HUES6 (cell line): ENCODE measurements at regions not wholly inside any gene's neighbourhood (a gene's known extent, or its start where the extent isn't known, plus 50 kb on each side); places are given as distances from the start of the nearest gene placed in this dataset.

Experiments
- H3K27ac ChIP-seq: 2 replicates; pipeline ENCODE4 v1.7.0; 2013; ENCODE audit warnings: low read depth, mild to moderate bottlenecking, low read length, inconsistent platforms
- H3K27me3 ChIP-seq: 2 replicates; pipeline ENCODE4 v1.6.1; 2013; ENCODE audit warnings: low read length; ENCODE audit not compliant: control insufficient read depth, insufficient read depth
- H3K36me3 ChIP-seq: 2 replicates; pipeline ENCODE4 v1.6.1; 2013; ENCODE audit warnings: low read length; ENCODE audit not compliant: control insufficient read depth, insufficient read depth
- H3K4me1 ChIP-seq: 2 replicates; pipeline ENCODE4 v1.6.1; 2013; ENCODE audit warnings: low read length; ENCODE audit not compliant: control insufficient read depth, insufficient read depth
- H3K4me3 ChIP-seq: 2 replicates; pipeline ENCODE4 v1.5.1; 2013; ENCODE audit warnings: low read depth, low read length
- H3K9ac ChIP-seq: one replicate; pipeline ENCODE4 v1.6.1; 2013; ENCODE audit warnings: mild to moderate bottlenecking, low read length
- H3K9me3 ChIP-seq: 2 replicates; pipeline ENCODE4 v1.6.1; 2013; ENCODE audit warnings: low read depth, low read length; ENCODE audit not compliant: control insufficient read depth, insufficient read depth

- Histone ChIP-seq H3K27me3 (no peaks in the 10 kb centered on the region; the same call in 1 of the 2 replicates), H3K4me1 (peaks cover 5% of the 10 kb centered on the region), H3K9me3 (no peaks in the 10 kb centered on the region), H3K27ac (no peak overlapping the region), H3K9ac (no peak overlapping the region), H3K4me3 (no peak overlapping the region), H3K36me3 (no peaks in the 10 kb centered on the region)
Measured at GRCh38 chr1:95323123-95323522, 89.1 kb downstream of the RWDD3 start.

- H3K27ac ChIP-seq: no peak overlapping the region
- no peaks in the 10 kb centered on the region for H3K9me3 ChIP-seq
- H3K27me3 ChIP-seq: no peaks in the 10 kb centered on the region; the same call in 1 of the 2 replicates
- H3K9ac ChIP-seq: no peak overlapping the region
- H3K36me3 ChIP-seq: no peaks in the 10 kb centered on the region
- H3K4me1 ChIP-seq: peaks cover 5% of the 10 kb centered on the region
- H3K4me3 ChIP-seq: no peak overlapping the region
Measured at GRCh38 chr1:95325349-95325748, 91.3 kb downstream of the RWDD3 start.

DNA sequence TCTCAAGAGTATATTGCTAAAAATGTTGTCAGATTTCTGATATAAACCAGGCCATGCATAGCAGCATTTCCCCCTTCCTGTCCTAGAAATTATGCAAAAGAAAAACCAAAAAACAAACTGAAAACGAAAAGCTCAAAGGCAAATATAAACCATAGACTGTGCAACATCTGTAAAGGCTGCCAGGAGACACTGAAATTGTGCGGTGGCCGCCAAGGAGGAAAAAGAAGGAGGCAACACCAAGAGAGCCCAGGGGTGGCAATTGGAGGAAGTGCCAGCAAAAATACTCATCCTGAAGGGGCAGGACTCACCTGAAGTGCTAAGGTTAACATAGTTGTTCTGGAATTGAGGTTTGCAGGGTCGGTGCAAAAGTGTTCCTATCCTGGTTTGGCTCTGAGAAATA lies 92.0 kb downstream of the RWDD3 start:
- no peak overlapping the region for H3K4me3 ChIP-seq
- no peaks in the 10 kb centered on the region for H3K36me3 ChIP-seq
- no peak overlapping the region for H3K27ac ChIP-seq
- no peaks in the 10 kb centered on the region for H3K9me3 ChIP-seq
- H3K27me3 ChIP-seq: no peaks in the 10 kb centered on the region; the same call in 1 of the 2 replicates
- peaks cover 5% of the 10 kb centered on the region for H3K4me1 ChIP-seq
- no peak overlapping the region for H3K9ac ChIP-seq

GRCh38 chr1:95332754-95333153 lies 98.7 kb downstream of the RWDD3 start:
- Histone ChIP-seq H3K9ac (no peak overlapping the region), H3K36me3 (no peaks in the 10 kb centered on the region), H3K4me3 (no peak overlapping the region), H3K27me3 (no peaks in the 10 kb centered on the region), H3K9me3 (no peaks in the 10 kb centered on the region), H3K27ac (no peak overlapping the region), H3K4me1 (no peaks in the 10 kb centered on the region)

GRCh38 chr1:95339377-95339776 lies 105.4 kb downstream of the RWDD3 start:
- H3K36me3 ChIP-seq: no peaks in the 10 kb centered on the region
- H3K27ac ChIP-seq: no peak overlapping the region
- no peaks in the 10 kb centered on the region for H3K4me1 ChIP-seq
- no peak overlapping the region for H3K9ac ChIP-seq
- H3K27me3 ChIP-seq: no peaks in the 10 kb centered on the region
- H3K9me3 ChIP-seq: no peaks in the 10 kb centered on the region
- H3K4me3 ChIP-seq: no peak overlapping the region

GRCh38 chr1:95340061-95340460 lies 106.1 kb downstream of the RWDD3 start:
- Histone ChIP-seq H3K27me3 (no peaks in the 10 kb centered on the region), H3K9me3 (no peaks in the 10 kb centered on the region), H3K9ac (no peak overlapping the region), H3K36me3 (no peaks in the 10 kb centered on the region), H3K4me3 (no peak overlapping the region), H3K4me1 (no peaks in the 10 kb centered on the region), H3K27ac (no peak overlapping the region)

- Histone ChIP-seq H3K36me3 (no peaks in the 10 kb centered on the region), H3K4me3 (no peak overlapping the region), H3K9me3 (no peaks in the 10 kb centered on the region), H3K4me1 (no peaks in the 10 kb centered on the region), H3K27ac (no peak overlapping the region), H3K27me3 (no peaks in the 10 kb centered on the region), H3K9ac (no peak overlapping the region)
Measured at GRCh38 chr1:95352767-95353166, 118.8 kb downstream of the RWDD3 start.

DNA sequence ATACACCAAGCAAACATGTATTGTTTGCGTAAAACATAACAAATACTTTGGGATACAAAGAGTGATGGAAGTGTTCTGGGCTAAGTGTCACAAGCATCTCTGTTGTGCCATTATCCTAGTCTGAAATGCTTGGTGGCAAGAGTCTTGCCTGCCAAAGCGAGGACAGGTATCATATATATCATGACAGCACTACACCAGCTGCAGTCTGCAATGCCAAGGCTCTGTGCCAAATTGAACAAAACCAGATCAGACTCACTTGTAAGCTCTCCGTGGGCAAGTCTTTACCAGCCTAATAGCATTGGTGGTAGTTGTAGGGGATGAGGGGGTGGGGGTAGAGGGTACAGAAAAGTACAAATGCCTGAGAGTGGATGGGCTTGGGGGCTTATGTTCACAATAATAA lies 119.2 kb downstream of the RWDD3 start:
- H3K9me3 ChIP-seq: no peaks in the 10 kb centered on the region
- H3K4me3 ChIP-seq: no peak overlapping the region
- no peaks in the 10 kb centered on the region for H3K36me3 ChIP-seq
- no peak overlapping the region for H3K9ac ChIP-seq
- no peaks in the 10 kb centered on the region for H3K27me3 ChIP-seq
- no peaks in the 10 kb centered on the region for H3K4me1 ChIP-seq
- no peak overlapping the region for H3K27ac ChIP-seq

DNA sequence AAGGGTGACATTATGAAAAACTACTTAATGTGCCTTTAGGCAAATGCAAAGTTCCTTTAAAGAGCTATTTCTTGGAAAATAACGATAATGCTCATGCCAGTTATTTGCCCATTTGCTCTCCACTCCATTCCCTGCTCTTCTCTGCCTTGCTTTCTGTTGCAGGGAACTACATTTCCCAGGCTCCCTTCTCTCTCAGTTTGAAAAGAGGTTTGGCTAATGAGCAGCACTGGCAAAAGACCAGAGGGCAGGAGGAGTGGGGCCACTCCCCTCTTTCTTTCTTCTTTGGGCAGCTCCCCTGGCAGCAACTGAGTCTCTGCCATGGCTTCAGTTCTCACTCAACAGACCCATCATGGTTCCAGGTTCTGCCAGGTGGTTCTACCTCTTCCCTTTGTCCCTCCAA lies 130.5 kb downstream of the RWDD3 start:
- no peaks in the 10 kb centered on the region for H3K27me3 ChIP-seq
- peaks cover 18% of the 10 kb centered on the region for H3K4me1 ChIP-seq

DNA sequence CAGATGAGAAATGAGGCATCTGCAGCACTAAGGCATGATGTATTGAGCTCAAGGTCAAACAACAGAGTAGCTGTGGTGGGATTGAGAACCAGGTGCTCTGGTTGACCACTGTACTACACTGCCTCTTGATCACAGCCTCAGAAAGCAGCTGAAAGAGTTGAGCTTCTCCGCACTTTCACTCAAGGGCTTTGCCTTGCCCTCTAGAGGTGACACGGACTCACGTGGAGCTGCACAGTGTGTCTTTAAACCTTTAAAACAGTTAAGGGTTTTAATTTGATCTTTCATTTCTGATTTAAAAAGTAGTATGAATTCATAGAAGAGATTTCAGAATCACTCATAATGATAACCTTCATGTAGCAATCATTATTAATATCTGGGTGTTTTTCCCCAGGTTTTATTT lies 132.5 kb downstream of the RWDD3 start:
- peaks cover 18% of the 10 kb centered on the region for H3K4me1 ChIP-seq
- H3K9ac ChIP-seq: no peak overlapping the region
- no peaks in the 10 kb centered on the region for H3K27me3 ChIP-seq
- no peak overlapping the region for H3K27ac ChIP-seq
- no peaks in the 10 kb centered on the region for H3K36me3 ChIP-seq
- H3K4me3 ChIP-seq: no peak overlapping the region
- no peaks in the 10 kb centered on the region for H3K9me3 ChIP-seq

More for the DNA sequence above, 130.5 kb downstream of the RWDD3 start:
- 0 out of 2 replicates have a peak, but pooled peaks cover 3% of the 10 kb centered on the region for H3K9me3 ChIP-seq
- H3K9ac ChIP-seq: no peak overlapping the region
- H3K4me3 ChIP-seq: no peak overlapping the region
- H3K27ac ChIP-seq: no peak overlapping the region
- H3K36me3 ChIP-seq: no peaks in the 10 kb centered on the region

GRCh38 chr1:95368178-95368577 lies 134.2 kb downstream of the RWDD3 start:
- no peak overlapping the region for H3K9ac ChIP-seq
- no peaks in the 10 kb centered on the region for H3K36me3 ChIP-seq
- no peak overlapping the region for H3K27ac ChIP-seq
- no peaks in the 10 kb centered on the region for H3K27me3 ChIP-seq
- no peak overlapping the region for H3K4me3 ChIP-seq
- peaks cover 16% of the 10 kb centered on the region for H3K4me1 ChIP-seq
- no peaks in the 10 kb centered on the region for H3K9me3 ChIP-seq
